ENCODE measurements at regions not wholly inside any gene's neighbourhood (a gene's known extent, or its start where the extent isn't known, plus 50 kb on each side); places are given as distances from the start of the nearest gene placed in this dataset.

- DNase-seq (ENCODE audit: extremely low read depth, low read depth, low spot score) = no peak
Observed at GRCh38 chr1:87436534-87436933, 107.9 kb downstream of the LMO4 start.

- no peak for DNase-seq (ENCODE audit: extremely low read depth, low read depth, low spot score)
Observed at GRCh38 chr1:87437663-87438295, 109.1 kb downstream of the LMO4 start.

GRCh38 chr1:87439821-87440220, 111.1 kb downstream of the LMO4 start:
- no peak for DNase-seq (ENCODE audit: extremely low read depth, low read depth, low spot score)

- no peak for DNase-seq (ENCODE audit: extremely low read depth, low read depth, low spot score)
Observed at GRCh38 chr1:87449348-87449963, 120.8 kb downstream of the LMO4 start.

GRCh38 chr1:87450136-87450535, 121.5 kb downstream of the LMO4 start:
- DNase-seq (ENCODE audit: extremely low read depth, low read depth, low spot score) = no peak

- DNase-seq (ENCODE audit: extremely low read depth, low read depth, low spot score) = no peak
Observed at GRCh38 chr1:87450615-87451209, 122.0 kb downstream of the LMO4 start.

GRCh38 chr1:87451229-87451920, 122.7 kb downstream of the LMO4 start:
- DNase-seq (ENCODE audit: extremely low read depth, low read depth, low spot score) = no peak

GRCh38 chr1:87452648-87453047, 124.0 kb downstream of the LMO4 start:
- no peak for DNase-seq (ENCODE audit: extremely low read depth, low read depth, low spot score)

- no peak for DNase-seq (ENCODE audit: extremely low read depth, low read depth, low spot score)
Observed at GRCh38 chr1:87457408-87457807, 128.7 kb downstream of the LMO4 start.

GRCh38 chr1:87462894-87463293, 134.2 kb downstream of the LMO4 start:
- no peak for DNase-seq (ENCODE audit: extremely low read depth, low read depth, low spot score)

GRCh38 chr1:87464022-87464490, 135.4 kb downstream of the LMO4 start:
- DNase-seq (ENCODE audit: extremely low read depth, low read depth, low spot score) = no peak

GRCh38 chr1:87466621-87467020, 137.9 kb downstream of the LMO4 start:
- no peak for DNase-seq (ENCODE audit: extremely low read depth, low read depth, low spot score)

- DNase-seq (ENCODE audit: extremely low read depth, low read depth, low spot score) = no peak
Observed at GRCh38 chr1:87472716-87473115, 144.0 kb downstream of the LMO4 start.

- no peak for DNase-seq (ENCODE audit: extremely low read depth, low read depth, low spot score)
Observed at GRCh38 chr1:87473203-87473661, 144.6 kb downstream of the LMO4 start.

- no peak for DNase-seq (ENCODE audit: extremely low read depth, low read depth, low spot score)
Observed at GRCh38 chr1:87474098-87474497, 145.4 kb downstream of the LMO4 start.

- no peak for DNase-seq (ENCODE audit: extremely low read depth, low read depth, low spot score)
Observed at GRCh38 chr1:87478231-87478630, 149.6 kb downstream of the LMO4 start.

- DNase-seq (ENCODE audit: extremely low read depth, low read depth, low spot score) = no peak
Observed at GRCh38 chr1:87495147-87495546, 166.5 kb downstream of the LMO4 start.

GRCh38 chr1:87495870-87496269, 167.2 kb downstream of the LMO4 start:
- DNase-seq (ENCODE audit: extremely low read depth, low read depth, low spot score) = no peak

GRCh38 chr1:87497380-87498203, 168.9 kb downstream of the LMO4 start:
- no peak for DNase-seq (ENCODE audit: extremely low read depth, low read depth, low spot score)

- no peak for DNase-seq (ENCODE audit: extremely low read depth, low read depth, low spot score)
Observed at GRCh38 chr1:87501738-87502137, 173.1 kb downstream of the LMO4 start.
